ENCODE measurements at regions not wholly inside any gene's neighbourhood (a gene's known extent, or its start where the extent isn't known, plus 50 kb on each side); places are given as distances from the start of the nearest gene placed in this dataset.

DNA sequence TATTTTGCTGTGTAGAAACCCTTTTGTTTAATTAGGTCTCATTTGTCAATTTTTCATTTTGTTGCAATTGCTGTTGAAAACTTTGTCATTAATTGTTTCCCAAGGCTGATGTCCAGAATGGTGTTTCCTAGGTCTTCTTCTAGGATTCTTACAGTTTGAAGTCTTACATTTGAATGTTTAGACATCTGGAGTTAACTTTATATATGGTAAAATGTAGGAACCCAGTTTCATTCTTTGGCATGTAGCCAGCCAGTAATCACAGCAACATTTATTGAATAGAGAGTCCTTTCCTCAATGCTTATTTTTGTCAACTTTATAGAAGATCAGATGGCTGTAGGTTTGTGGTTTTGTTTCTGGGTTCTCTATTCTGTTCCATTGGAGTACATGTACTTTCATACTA is 1290.8 kb upstream of the CDH9 start:
- Histone ChIP-seq H3K36me3 (no peaks in the 10 kb centered on the region), H3K9me3 (peaks cover 0 to 4% (median 0%) of the 10 kb centered on the region in 4 donors), H3K27me3 (no peaks in the 10 kb centered on the region), H3K4me1 (no peaks in the 10 kb centered on the region), H3K27ac (replicated peaks in 1 of 4) (no peak overlapping the region), H3K4me3 (no peak overlapping the region)
- intact Hi-C loops (cut with DNase I): no loop called here
- DNase-seq (ENCODE audit: extremely low spot score): no peak
- no peak for TF ChIP-seq POLR2AphosphoS5 (IDR thresholded peaks at IDR 0.05)
- TF ChIP-seq POLR2A (IDR thresholded peaks at IDR 0.05; ENCODE audit: low read depth): no peak

DNA sequence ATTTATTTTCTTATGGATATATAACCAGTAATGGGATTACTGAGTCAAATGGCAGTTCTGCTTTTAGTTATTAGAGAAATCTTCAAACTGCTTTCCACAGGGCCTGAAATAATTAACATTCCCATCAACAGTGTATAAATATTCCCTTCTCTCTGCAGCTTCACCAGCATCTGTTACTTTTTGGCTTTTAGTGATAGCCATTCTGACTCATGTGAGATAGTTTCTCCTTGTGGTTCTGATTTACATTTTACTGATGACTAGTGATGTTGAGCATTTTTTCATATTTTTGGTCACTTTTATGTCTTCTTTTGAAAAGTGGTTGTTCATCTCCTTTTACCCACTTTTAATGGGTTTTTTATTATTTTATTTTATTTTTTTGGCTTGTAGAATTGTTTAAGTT is 1290.3 kb upstream of the CDH9 start:
- no peak for DNase-seq (ENCODE audit: extremely low spot score)
- Histone ChIP-seq H3K4me3 (no peak overlapping the region), H3K4me1 (no peaks in the 10 kb centered on the region), H3K27me3 (no peaks in the 10 kb centered on the region), H3K9me3 (peaks cover 0 to 4% (median 0%) of the 10 kb centered on the region in 4 donors), H3K36me3 (no peaks in the 10 kb centered on the region), H3K27ac (replicated peaks in 1 of 4) (no peak overlapping the region)
- intact Hi-C loops (cut with DNase I): no loop called here
- TF ChIP-seq POLR2A (IDR thresholded peaks at IDR 0.05; ENCODE audit: low read depth) (no peak), POLR2AphosphoS5 (IDR thresholded peaks at IDR 0.05) (no peak), EP300 (IDR thresholded peaks at IDR 0.05) (no peak)
- TF ChIP-seq, protein P1, sequence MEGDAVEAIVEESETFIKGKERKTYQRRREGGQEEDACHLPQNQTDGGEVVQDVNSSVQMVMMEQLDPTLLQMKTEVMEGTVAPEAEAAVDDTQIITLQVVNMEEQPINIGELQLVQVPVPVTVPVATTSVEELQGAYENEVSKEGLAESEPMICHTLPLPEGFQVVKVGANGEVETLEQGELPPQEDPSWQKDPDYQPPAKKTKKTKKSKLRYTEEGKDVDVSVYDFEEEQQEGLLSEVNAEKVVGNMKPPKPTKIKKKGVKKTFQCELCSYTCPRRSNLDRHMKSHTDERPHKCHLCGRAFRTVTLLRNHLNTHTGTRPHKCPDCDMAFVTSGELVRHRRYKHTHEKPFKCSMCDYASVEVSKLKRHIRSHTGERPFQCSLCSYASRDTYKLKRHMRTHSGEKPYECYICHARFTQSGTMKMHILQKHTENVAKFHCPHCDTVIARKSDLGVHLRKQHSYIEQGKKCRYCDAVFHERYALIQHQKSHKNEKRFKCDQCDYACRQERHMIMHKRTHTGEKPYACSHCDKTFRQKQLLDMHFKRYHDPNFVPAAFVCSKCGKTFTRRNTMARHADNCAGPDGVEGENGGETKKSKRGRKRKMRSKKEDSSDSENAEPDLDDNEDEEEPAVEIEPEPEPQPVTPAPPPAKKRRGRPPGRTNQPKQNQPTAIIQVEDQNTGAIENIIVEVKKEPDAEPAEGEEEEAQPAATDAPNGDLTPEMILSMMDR (IDR thresholded peaks at IDR 0.05): no peak

DNA sequence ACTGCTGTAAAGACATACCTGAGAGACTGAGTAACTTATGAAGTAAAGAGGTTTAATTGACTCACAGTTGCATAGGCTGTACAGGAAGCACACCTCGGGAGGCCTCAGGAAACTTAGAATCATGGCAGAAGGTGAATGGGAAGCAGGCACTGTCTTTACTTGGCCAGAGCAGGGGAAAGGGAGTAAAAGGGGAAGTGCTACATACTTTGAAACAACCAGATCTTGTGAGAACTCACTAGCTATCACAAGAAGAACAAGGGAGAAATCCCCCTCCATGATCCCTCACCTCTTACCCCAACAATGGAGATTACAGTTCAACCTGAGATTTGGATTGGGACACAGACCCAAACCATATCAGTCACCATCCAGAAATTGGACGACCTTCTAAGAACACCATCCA is 1285.8 kb upstream of the CDH9 start:
- Histone ChIP-seq H3K27me3 (no peaks in the 10 kb centered on the region), H3K9me3 (no peaks in the 10 kb centered on the region), H3K4me3 (no peak overlapping the region), H3K36me3 (no peaks in the 10 kb centered on the region), H3K27ac (replicated peaks in 1 of 4) (no peak overlapping the region), H3K4me1 (no peaks in the 10 kb centered on the region)
- TF ChIP-seq EP300 (IDR thresholded peaks at IDR 0.05) (no peak), POLR2AphosphoS5 (IDR thresholded peaks at IDR 0.05) (no peak), POLR2A (IDR thresholded peaks at IDR 0.05; ENCODE audit: low read depth) (no peak)
- TF ChIP-seq, protein P1 (IDR thresholded peaks at IDR 0.05): no peak
- WGBS: 23% methylated on average over 2 of the region's 2 CpGs
- intact Hi-C loops (cut with DNase I): no loop called here
- no peak for DNase-seq (ENCODE audit: extremely low spot score)

DNA sequence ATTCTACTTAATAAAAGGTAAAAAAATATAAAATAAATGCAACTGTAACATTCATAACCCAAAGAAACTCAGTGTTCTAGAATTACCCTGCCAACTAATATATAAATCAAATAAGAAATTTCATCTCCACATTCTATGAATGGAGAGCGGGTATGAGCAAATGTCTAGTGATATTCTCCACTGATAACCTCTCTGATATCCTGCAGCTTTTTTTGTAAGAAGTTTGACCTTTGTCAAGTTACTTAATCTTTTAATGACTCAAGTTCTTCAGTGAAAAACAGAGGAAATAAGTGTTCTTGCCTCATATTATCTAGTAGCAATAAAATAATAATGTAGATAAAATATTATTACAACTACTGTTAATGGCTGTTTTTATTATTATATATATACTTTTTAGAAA is 1275.6 kb upstream of the CDH9 start:
- 78% methylated on average over 1 of the region's 1 CpG for WGBS

DNA sequence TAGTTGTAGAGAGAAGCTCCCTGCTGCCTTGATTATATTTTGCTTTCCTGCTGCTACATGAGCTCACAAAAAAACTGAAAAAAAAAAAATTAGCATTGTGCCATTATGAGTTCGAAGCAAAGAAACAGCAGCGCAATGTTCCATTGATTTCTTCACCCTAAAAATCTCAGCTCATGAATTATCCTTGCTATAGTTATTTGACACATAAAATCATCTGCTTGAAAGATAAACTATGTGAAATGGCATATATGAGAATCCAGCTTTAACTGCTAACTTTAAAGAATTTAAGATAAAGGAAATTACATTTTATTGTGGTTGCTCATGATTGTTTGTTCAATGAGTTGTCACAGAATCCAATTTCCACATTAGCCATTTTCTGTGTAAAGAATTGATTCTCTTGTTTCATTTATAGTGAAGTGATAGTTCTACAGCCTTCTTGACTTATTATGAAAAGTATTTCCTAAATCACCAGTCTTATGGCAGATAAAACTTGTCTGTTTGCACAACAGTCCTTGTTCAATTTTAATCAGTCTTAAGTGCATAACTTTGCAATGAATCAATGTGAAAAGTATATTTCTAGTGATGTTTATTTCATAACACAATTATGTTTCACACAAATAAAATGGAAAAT is 1275.0 kb upstream of the CDH9 start:
- Histone ChIP-seq H3K27me3 (no peaks in the 10 kb centered on the region), H3K27ac (replicated peaks in 1 of 4) (no peak overlapping the region), H3K9me3 (no peaks in the 10 kb centered on the region), H3K4me1 (no peaks in the 10 kb centered on the region), H3K4me3 (no peak overlapping the region), H3K36me3 (no peaks in the 10 kb centered on the region)
- WGBS: 87% methylated on average over 2 of the region's 2 CpGs
- intact Hi-C loops (cut with DNase I): no loop called here
- no peak for DNase-seq (ENCODE audit: extremely low spot score)
- TF ChIP-seq POLR2A (IDR thresholded peaks at IDR 0.05; ENCODE audit: low read depth): no peak
- TF ChIP-seq EP300 (IDR thresholded peaks at IDR 0.05): no peak
- TF ChIP-seq, protein P1 (IDR thresholded peaks at IDR 0.05): no peak
- no peak for TF ChIP-seq POLR2AphosphoS5 (IDR thresholded peaks at IDR 0.05)

More for the DNA sequence above, 1275.6 kb upstream of the CDH9 start:
- Histone ChIP-seq H3K27ac (replicated peaks in 1 of 4) (no peak overlapping the region), H3K4me3 (no peak overlapping the region), H3K9me3 (no peaks in the 10 kb centered on the region), H3K27me3 (no peaks in the 10 kb centered on the region), H3K36me3 (no peaks in the 10 kb centered on the region), H3K4me1 (no peaks in the 10 kb centered on the region)
- intact Hi-C loops (cut with DNase I): no loop called here
- TF ChIP-seq EP300 (IDR thresholded peaks at IDR 0.05) (no peak), POLR2A (IDR thresholded peaks at IDR 0.05; ENCODE audit: low read depth) (no peak)
- TF ChIP-seq, protein P1 (IDR thresholded peaks at IDR 0.05): no peak
- no peak for DNase-seq (ENCODE audit: extremely low spot score)
